ENCODE measurements at regions not wholly inside any gene's neighbourhood (a gene's known extent, or its start where the extent isn't known, plus 50 kb on each side); places are given as distances from the start of the nearest gene placed in this dataset.

- Histone ChIP-seq H3K9me2 (ENCODE audit: insufficient read depth) (no peaks in the 10 kb centered on the region), H3K4me3 (replicated peaks in 1 of 2; ENCODE audit: low read depth in 1 of 2, low read length in 2 of 2) (no peak overlapping the region), H3K9me3 (ENCODE audit: control insufficient read depth in 1 of 2, insufficient read depth in 1 of 2, low read depth in 1 of 2, low read length in 2 of 2) (no peaks in the 10 kb centered on the region), H4K20me1 (ENCODE audit: insufficient read depth) (no peaks in the 10 kb centered on the region), H3K27ac (ENCODE audit: low read depth, low read length) (no peak overlapping the region), H3K9ac (ENCODE audit: low read length) (no peak overlapping the region), H3K4me2 (ENCODE audit: low read length) (no peak overlapping the region), H3K4me1 (ENCODE audit: control insufficient read depth in 1 of 2, insufficient read depth in 2 of 2, low read length in 2 of 2) (no peaks in the 10 kb centered on the region), H2AFZ (ENCODE audit: low read depth, low read length, poor library complexity, severe bottlenecking) (no peak overlapping the region), H3K79me2 (ENCODE audit: insufficient read depth, low read length) (no peaks in the 10 kb centered on the region), H3K27me3 (ENCODE audit: insufficient read depth, low read length) (peaks cover 43% of the 10 kb centered on the region), H3K36me3 (ENCODE audit: control insufficient read depth in 1 of 2, insufficient read depth in 2 of 2, low read length in 2 of 2) (no peaks in the 10 kb centered on the region)
- RAD21 ChIA-PET (ENCODE audit: low non-redundant PET in 1 of 2, low total read pairs in 2 of 2, uncharacterized antibody in 2 of 2, unreplicated experiment in 2 of 2) = no interaction called here
- BruUV-seq (replicated peaks) = no TSS peak
- ATAC-seq (no peak; the same call in 1 of the 2 replicates), DNase-seq (ENCODE audit: low read depth, low spot score) (no peak)
- no peak for TF ChIP-seq ZFX (IDR thresholded peaks at IDR 0.05)
- CTCF ChIA-PET = no interaction called here
- POLR2A ChIA-PET = no interaction called here
- intact Hi-C loops (cut with micrococcal nuclease) = no loop called here
These were observed 85.7 kb upstream of the APCDD1 start for GRCh38 chr18:10368456-10369453.

DNA sequence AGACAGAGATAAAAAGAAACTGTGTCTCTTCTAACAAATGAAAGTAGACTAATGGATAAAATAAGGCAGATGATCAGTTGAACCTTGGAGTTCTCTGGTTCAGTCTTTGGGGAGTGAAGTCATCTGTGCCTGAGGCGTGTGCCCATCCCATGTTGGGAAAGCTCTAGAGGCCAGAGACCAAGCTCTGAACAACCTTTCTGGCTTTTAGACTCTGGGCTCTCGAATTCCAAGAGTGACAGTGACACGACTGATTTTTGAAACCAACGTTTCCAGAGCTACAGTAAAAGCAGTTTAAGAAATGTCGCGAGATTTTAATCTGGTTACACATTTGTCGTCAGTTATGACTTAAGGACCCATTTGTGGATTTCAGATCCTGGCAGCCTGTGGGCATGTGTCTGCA, 83.7 kb upstream of the APCDD1 start:
- CTCF ChIA-PET = no interaction called here
- BruUV-seq (replicated peaks) = no TSS peak

More for the DNA sequence above, 83.7 kb upstream of the APCDD1 start:
- Histone ChIP-seq H3K79me2 (ENCODE audit: insufficient read depth, low read length) (no peaks in the 10 kb centered on the region), H3K4me1 (ENCODE audit: control insufficient read depth in 1 of 2, insufficient read depth in 2 of 2, low read length in 2 of 2) (no peaks in the 10 kb centered on the region), H4K20me1 (ENCODE audit: insufficient read depth) (no peaks in the 10 kb centered on the region), H3K27me3 (ENCODE audit: insufficient read depth, low read length) (peaks cover 50% of the 10 kb centered on the region), H2AFZ (ENCODE audit: low read depth, low read length, poor library complexity, severe bottlenecking) (no peak overlapping the region), H3K27ac (ENCODE audit: low read depth, low read length) (no peak overlapping the region), H3K9me2 (ENCODE audit: insufficient read depth) (no peaks in the 10 kb centered on the region), H3K9me3 (ENCODE audit: control insufficient read depth in 1 of 2, insufficient read depth in 1 of 2, low read depth in 1 of 2, low read length in 2 of 2) (no peaks in the 10 kb centered on the region), H3K36me3 (ENCODE audit: control insufficient read depth in 1 of 2, insufficient read depth in 2 of 2, low read length in 2 of 2) (no peaks in the 10 kb centered on the region), H3K4me3 (replicated peaks in 1 of 2; ENCODE audit: low read depth in 1 of 2, low read length in 2 of 2) (no peak overlapping the region), H3K4me2 (ENCODE audit: low read length) (no peak overlapping the region), H3K9ac (ENCODE audit: low read length) (no peak overlapping the region)
- no peak for TF ChIP-seq ATF3 (IDR thresholded peaks at IDR 0.05)
- TF ChIP-seq, protein P1, sequence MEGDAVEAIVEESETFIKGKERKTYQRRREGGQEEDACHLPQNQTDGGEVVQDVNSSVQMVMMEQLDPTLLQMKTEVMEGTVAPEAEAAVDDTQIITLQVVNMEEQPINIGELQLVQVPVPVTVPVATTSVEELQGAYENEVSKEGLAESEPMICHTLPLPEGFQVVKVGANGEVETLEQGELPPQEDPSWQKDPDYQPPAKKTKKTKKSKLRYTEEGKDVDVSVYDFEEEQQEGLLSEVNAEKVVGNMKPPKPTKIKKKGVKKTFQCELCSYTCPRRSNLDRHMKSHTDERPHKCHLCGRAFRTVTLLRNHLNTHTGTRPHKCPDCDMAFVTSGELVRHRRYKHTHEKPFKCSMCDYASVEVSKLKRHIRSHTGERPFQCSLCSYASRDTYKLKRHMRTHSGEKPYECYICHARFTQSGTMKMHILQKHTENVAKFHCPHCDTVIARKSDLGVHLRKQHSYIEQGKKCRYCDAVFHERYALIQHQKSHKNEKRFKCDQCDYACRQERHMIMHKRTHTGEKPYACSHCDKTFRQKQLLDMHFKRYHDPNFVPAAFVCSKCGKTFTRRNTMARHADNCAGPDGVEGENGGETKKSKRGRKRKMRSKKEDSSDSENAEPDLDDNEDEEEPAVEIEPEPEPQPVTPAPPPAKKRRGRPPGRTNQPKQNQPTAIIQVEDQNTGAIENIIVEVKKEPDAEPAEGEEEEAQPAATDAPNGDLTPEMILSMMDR (IDR thresholded peaks at IDR 0.05 in 2 of 3, conservative IDR thresholded peaks at IDR 0.05 in 1 of 3; ENCODE audit: borderline replicate concordance in 1 of 3, insufficient read depth in 1 of 3, low read depth in 2 of 3, low read length in 2 of 3) = no peak
- TF ChIP-seq REST (IDR thresholded peaks at IDR 0.05; ENCODE audit: low read depth) = no peak
- no peak for TF ChIP-seq SP1 (IDR thresholded peaks at IDR 0.05; ENCODE audit: low read depth)
- TF ChIP-seq EGR1 (IDR thresholded peaks at IDR 0.05; ENCODE audit: low read depth) = no peak
- no peak for TF ChIP-seq EZH2phosphoT487 (IDR thresholded peaks at IDR 0.05; ENCODE audit: borderline replicate concordance)
- TF ChIP-seq ZBTB33 (IDR thresholded peaks at IDR 0.05; ENCODE audit: extremely low read depth, insufficient replicate concordance, low read length) = no peak
- TF ChIP-seq CEBPB (IDR thresholded peaks at IDR 0.05; ENCODE audit: low read depth) = no peak
- ChIA-PET POLR2A (no interaction called here), RAD21 (ENCODE audit: low non-redundant PET in 1 of 2, low total read pairs in 2 of 2, uncharacterized antibody in 2 of 2, unreplicated experiment in 2 of 2) (no interaction called here)
- intact Hi-C loops (cut with micrococcal nuclease) = no loop called here
- ATAC-seq = no peak
- no peak for DNase-seq (ENCODE audit: low read depth, low spot score)

All from HCT116 (cell line).